IPS-18a (cell line): ENCODE measurements at regions not wholly inside any gene's neighbourhood (a gene's known extent, or its start where the extent isn't known, plus 50 kb on each side); places are given as distances from the start of the nearest gene placed in this dataset.

Experiments used
- H3K27ac ChIP-seq: one replicate; pipeline ENCODE4 v1.5.1; 2013; ENCODE audit warnings: low read length
- H3K27me3 ChIP-seq: one replicate; pipeline ENCODE4 v1.6.1; 2013; ENCODE audit warnings: mild to moderate bottlenecking, low read length; ENCODE audit not compliant: control insufficient read depth, insufficient read depth
- H3K36me3 ChIP-seq: one replicate; pipeline ENCODE4 v1.6.1; 2013; ENCODE audit warnings: low read depth, low read length; ENCODE audit not compliant: control insufficient read depth
- H3K4me1 ChIP-seq: one replicate; pipeline ENCODE4 v1.6.1; 2013; ENCODE audit warnings: low read depth, low read length; ENCODE audit not compliant: control insufficient read depth
- H3K4me3 ChIP-seq: one replicate; pipeline ENCODE4 v1.5.1; 2013; ENCODE audit warnings: low read length
- H3K9ac ChIP-seq: one replicate; pipeline ENCODE4 v1.6.1; 2013; ENCODE audit warnings: mild to moderate bottlenecking, low read length, moderate library complexity
- H3K9me3 ChIP-seq: one replicate; pipeline ENCODE4 v1.6.1; 2013; ENCODE audit warnings: low read depth, low read length; ENCODE audit not compliant: control insufficient read depth

- Histone ChIP-seq H3K4me3 (no peak overlapping the region), H3K36me3 (no peaks in the 10 kb centered on the region), H3K4me1 (peaks cover 12% of the 10 kb centered on the region), H3K9me3 (no peaks in the 10 kb centered on the region), H3K27ac (no peak overlapping the region), H3K27me3 (no peaks in the 10 kb centered on the region), H3K9ac (no peak overlapping the region)
Observed at GRCh38 chr5:124692950-124693349, 53.5 kb downstream of the ZNF608 start.

GRCh38 chr5:124692324-124692723, 54.1 kb downstream of the ZNF608 start:
- Histone ChIP-seq H3K4me1 (peaks cover 10% of the 10 kb centered on the region), H3K27ac (no peak overlapping the region), H3K9ac (no peak overlapping the region), H3K9me3 (no peaks in the 10 kb centered on the region), H3K36me3 (no peaks in the 10 kb centered on the region), H3K27me3 (no peaks in the 10 kb centered on the region), H3K4me3 (no peak overlapping the region)

GRCh38 chr5:124689653-124690052, 56.8 kb downstream of the ZNF608 start:
- H3K36me3 ChIP-seq: no peaks in the 10 kb centered on the region
- no peak overlapping the region for H3K4me3 ChIP-seq
- H3K4me1 ChIP-seq: peaks cover 22% of the 10 kb centered on the region

GRCh38 chr5:124686239-124687004, 60.0 kb downstream of the ZNF608 start:
- Histone ChIP-seq H3K36me3 (no peaks in the 10 kb centered on the region), H3K9ac (no peak overlapping the region), H3K4me1 (peaks cover 22% of the 10 kb centered on the region), H3K4me3 (no peak overlapping the region), H3K27ac (no peak overlapping the region), H3K27me3 (no peaks in the 10 kb centered on the region), H3K9me3 (no peaks in the 10 kb centered on the region)

More at GRCh38 chr5:124689653-124690052, 56.8 kb downstream of the ZNF608 start:
- Histone ChIP-seq H3K27me3 (no peaks in the 10 kb centered on the region), H3K9me3 (no peaks in the 10 kb centered on the region), H3K27ac (no peak overlapping the region), H3K9ac (no peak overlapping the region)

- Histone ChIP-seq H3K4me3 (no peak overlapping the region), H3K4me1 (peaks cover 24% of the 10 kb centered on the region), H3K27ac (no peak overlapping the region), H3K36me3 (no peaks in the 10 kb centered on the region), H3K9ac (no peak overlapping the region), H3K27me3 (no peaks in the 10 kb centered on the region), H3K9me3 (no peaks in the 10 kb centered on the region)
Observed at GRCh38 chr5:124685404-124685930, 61.0 kb downstream of the ZNF608 start.

GRCh38 chr5:124683917-124684555, 62.4 kb downstream of the ZNF608 start:
- Histone ChIP-seq H3K4me3 (no peak overlapping the region), H3K4me1 (peaks cover 38% of the 10 kb centered on the region), H3K27me3 (no peaks in the 10 kb centered on the region), H3K9me3 (no peaks in the 10 kb centered on the region), H3K9ac (no peak overlapping the region), H3K36me3 (no peaks in the 10 kb centered on the region), H3K27ac (no peak overlapping the region)

- Histone ChIP-seq H3K9me3 (no peaks in the 10 kb centered on the region), H3K9ac (no peak overlapping the region), H3K27me3 (no peaks in the 10 kb centered on the region), H3K27ac (peak overlapping the region; percentile 4), H3K4me3 (no peak overlapping the region), H3K4me1 (peaks cover 29% of the 10 kb centered on the region), H3K36me3 (no peaks in the 10 kb centered on the region)
Observed at GRCh38 chr5:124679578-124680199, 66.8 kb downstream of the ZNF608 start.

GRCh38 chr5:124678922-124679519, 67.4 kb downstream of the ZNF608 start:
- Histone ChIP-seq H3K36me3 (no peaks in the 10 kb centered on the region), H3K27me3 (no peaks in the 10 kb centered on the region), H3K4me3 (no peak overlapping the region), H3K9ac (no peak overlapping the region), H3K9me3 (no peaks in the 10 kb centered on the region), H3K4me1 (peaks cover 29% of the 10 kb centered on the region), H3K27ac (no peak overlapping the region)

- Histone ChIP-seq H3K9ac (no peak overlapping the region), H3K4me1 (peaks cover 29% of the 10 kb centered on the region), H3K27ac (no peak overlapping the region), H3K4me3 (no peak overlapping the region), H3K9me3 (no peaks in the 10 kb centered on the region), H3K36me3 (no peaks in the 10 kb centered on the region), H3K27me3 (no peaks in the 10 kb centered on the region)
Observed at GRCh38 chr5:124678468-124678867, 68.0 kb downstream of the ZNF608 start.

GRCh38 chr5:124677374-124678351, 68.8 kb downstream of the ZNF608 start:
- Histone ChIP-seq H3K27ac (no peak overlapping the region), H3K9ac (no peak overlapping the region), H3K4me3 (no peak overlapping the region)

More at GRCh38 chr5:124677374-124678351, 68.8 kb downstream of the ZNF608 start:
- Histone ChIP-seq H3K27me3 (no peaks in the 10 kb centered on the region), H3K4me1 (peaks cover 35% of the 10 kb centered on the region), H3K36me3 (no peaks in the 10 kb centered on the region), H3K9me3 (no peaks in the 10 kb centered on the region)
